ENCODE measurements at regions not wholly inside any gene's neighbourhood (a gene's known extent, or its start where the extent isn't known, plus 50 kb on each side); places are given as distances from the start of the nearest gene placed in this dataset.

GRCh38 chr10:131429141-131429540, 117.6 kb upstream of the TCERG1L start:
- no peak for DNase-seq
- intact Hi-C loops (cut with DNase I, micrococcal nuclease) = no loop called here
- CTCF ChIA-PET = no interaction called here

GRCh38 chr10:131429942-131430341, 118.4 kb upstream of the TCERG1L start:
- no peaks in the 10 kb centered on the region for H3K36me3 ChIP-seq (ENCODE audit: insufficient read depth, low read length)
- Mint-ChIP-seq H3K27me3 (peaks cover 11% of the 10 kb centered on the region), H3K27ac (no peak overlapping the region), H3K36me3 (ENCODE audit: low read depth) (no peaks in the 10 kb centered on the region), H3K4me1 (ENCODE audit: low read depth) (no peaks in the 10 kb centered on the region), H3K9me3 (no peaks in the 10 kb centered on the region), H3K4me3 (no peak overlapping the region)
- H3K4me3 ChIP-seq (ENCODE audit: low read length) = no peak overlapping the region
- no peak for ATAC-seq (ENCODE audit: poor library complexity)
- TF ChIP-seq CTCF (IDR thresholded peaks at IDR 0.05) = no peak
- CTCF ChIA-PET = no interaction called here
- peaks cover 0 to 22% of the 10 kb centered on the region in 2 experiments for H3K9me3 ChIP-seq (ENCODE audit: control insufficient read depth in 1 of 2, insufficient read depth in 1 of 2, low read length in 2 of 2)
- no peak for DNase-seq
- no peak overlapping the region for H3K27ac ChIP-seq (ENCODE audit: low read depth in 1 of 2, low read length in 2 of 2)
- H3K4me1 ChIP-seq (ENCODE audit: insufficient read depth, low read length) = no peaks in the 10 kb centered on the region
- peaks cover 0 to 3% of the 10 kb centered on the region in 2 experiments for H3K27me3 ChIP-seq (ENCODE audit: control insufficient read depth in 1 of 2, insufficient read depth in 2 of 2, low read length in 2 of 2)
- POLR2A ChIA-PET = no interaction called here
- intact Hi-C loops (cut with DNase I, micrococcal nuclease) = no loop called here

More at GRCh38 chr10:131429141-131429540, 117.6 kb upstream of the TCERG1L start:
- H3K9me3 Mint-ChIP-seq = no peaks in the 10 kb centered on the region
- no peaks in the 10 kb centered on the region for H3K4me1 Mint-ChIP-seq (ENCODE audit: low read depth)
- POLR2A ChIA-PET = no interaction called here
- H3K27me3 ChIP-seq (ENCODE audit: control insufficient read depth in 1 of 2, insufficient read depth in 2 of 2, low read length in 2 of 2) = peaks cover 0 to 3% of the 10 kb centered on the region in 2 experiments
- H3K27ac Mint-ChIP-seq = no peak overlapping the region
- no peak overlapping the region for H3K27ac ChIP-seq (ENCODE audit: low read depth in 1 of 2, low read length in 2 of 2)
- peaks cover 0 to 18% of the 10 kb centered on the region in 2 experiments for H3K9me3 ChIP-seq (ENCODE audit: control insufficient read depth in 1 of 2, insufficient read depth in 1 of 2, low read length in 2 of 2)
- no peak for TF ChIP-seq CTCF (IDR thresholded peaks at IDR 0.05)
- no peaks in the 10 kb centered on the region for H3K36me3 Mint-ChIP-seq (ENCODE audit: low read depth)
- no peak overlapping the region for H3K4me3 Mint-ChIP-seq
- no peak overlapping the region for H3K4me3 ChIP-seq (ENCODE audit: low read length)
- H3K27me3 Mint-ChIP-seq = peaks cover 11% of the 10 kb centered on the region
- H3K4me1 ChIP-seq (ENCODE audit: insufficient read depth, low read length) = no peaks in the 10 kb centered on the region
- ATAC-seq (ENCODE audit: poor library complexity) = no peak
- no peaks in the 10 kb centered on the region for H3K36me3 ChIP-seq (ENCODE audit: insufficient read depth, low read length)

- Mint-ChIP-seq H3K4me3 (no peak overlapping the region), H3K9me3 (no peaks in the 10 kb centered on the region), H3K36me3 (ENCODE audit: low read depth) (no peaks in the 10 kb centered on the region), H3K27ac (no peak overlapping the region), H3K27me3 (peaks cover 11% of the 10 kb centered on the region), H3K4me1 (ENCODE audit: low read depth) (no peaks in the 10 kb centered on the region)
- intact Hi-C loops (cut with DNase I, micrococcal nuclease) = no loop called here
- no peak overlapping the region for H3K4me3 ChIP-seq (ENCODE audit: low read length)
- ATAC-seq (ENCODE audit: poor library complexity) (no peak), DNase-seq (no peak)
- peaks cover 0 to 3% of the 10 kb centered on the region in 2 experiments for H3K27me3 ChIP-seq (ENCODE audit: control insufficient read depth in 1 of 2, insufficient read depth in 2 of 2, low read length in 2 of 2)
- H3K27ac ChIP-seq (ENCODE audit: low read depth in 1 of 2, low read length in 2 of 2) = no peak overlapping the region
- ChIA-PET CTCF (no interaction called here), POLR2A (no interaction called here)
- peaks cover 0 to 16% of the 10 kb centered on the region in 2 experiments for H3K9me3 ChIP-seq (ENCODE audit: control insufficient read depth in 1 of 2, insufficient read depth in 1 of 2, low read length in 2 of 2)
- H3K36me3 ChIP-seq (ENCODE audit: insufficient read depth, low read length) = no peaks in the 10 kb centered on the region
- H3K4me1 ChIP-seq (ENCODE audit: insufficient read depth, low read length) = no peaks in the 10 kb centered on the region
- TF ChIP-seq CTCF (IDR thresholded peaks at IDR 0.05) = no peak
These were observed 119.3 kb upstream of the TCERG1L start for GRCh38 chr10:131430716-131431412.
